ENCODE measurements at regions not wholly inside any gene's neighbourhood (a gene's known extent, or its start where the extent isn't known, plus 50 kb on each side); places are given as distances from the start of the nearest gene placed in this dataset.

GRCh38 chr4:138949866-138950265 is 65.7 kb upstream of the NOCT start:
- no peak for DNase-seq
- Mint-ChIP-seq H3K4me1 (peaks cover 5% of the 10 kb centered on the region), H3K9me3 (ENCODE audit: low read depth) (no peaks in the 10 kb centered on the region), H3K27ac (no peak overlapping the region), H3K27me3 (no peaks in the 10 kb centered on the region), H3K4me3 (no peak overlapping the region), H3K36me3 (ENCODE audit: low read depth) (no peaks in the 10 kb centered on the region)
- intact Hi-C loops (cut with DNase I, micrococcal nuclease), result no loop called here
- ChIA-PET CTCF (interaction anchor here (1.2 to 1.3 kb wide), 2 partner anchors 8 to 80 kb away, joined by 3 read pairs; no protein-coding TSS in a partner anchor), POLR2A (no interaction called here)
- no peak for ATAC-seq

- no peak overlapping the region for H3K27ac Mint-ChIP-seq
- H3K36me3 Mint-ChIP-seq (ENCODE audit: low read depth), result no peaks in the 10 kb centered on the region
- H3K27me3 Mint-ChIP-seq, result no peaks in the 10 kb centered on the region
- ATAC-seq (no peak), DNase-seq (no peak)
- ChIA-PET POLR2A (no interaction called here), CTCF (interaction anchor here (1.2 to 1.3 kb wide), 2 partner anchors 9 to 81 kb away, joined by 3 read pairs; no protein-coding TSS in a partner anchor)
- no peaks in the 10 kb centered on the region for H3K9me3 Mint-ChIP-seq (ENCODE audit: low read depth)
- intact Hi-C loops (cut with DNase I, micrococcal nuclease), result no loop called here
- H3K4me3 Mint-ChIP-seq, result no peak overlapping the region
- H3K4me1 Mint-ChIP-seq, result peaks cover 5% of the 10 kb centered on the region
Measured at GRCh38 chr4:138948918-138949317, 66.7 kb upstream of the NOCT start.

DNA sequence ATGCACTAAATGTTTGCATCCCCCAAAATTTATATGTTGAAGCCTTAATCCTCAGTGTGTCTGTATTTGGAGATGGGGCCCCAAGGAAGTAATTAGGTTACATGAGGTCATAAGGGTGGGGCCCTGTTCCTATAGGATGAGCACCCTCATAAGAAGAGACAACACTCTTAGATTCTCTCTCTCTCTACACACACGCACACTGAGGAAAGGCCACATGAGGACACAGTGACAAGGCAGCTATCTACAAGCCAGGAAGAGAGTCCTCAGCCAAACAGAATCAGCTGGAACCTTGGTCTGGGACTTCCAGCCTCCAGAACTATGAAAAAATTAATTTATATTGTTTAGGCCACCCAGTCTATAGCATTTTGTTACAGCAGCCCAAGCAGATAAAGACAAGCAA is 69.3 kb upstream of the NOCT start:
- Mint-ChIP-seq H3K4me3 (no peak overlapping the region), H3K4me1 (no peaks in the 10 kb centered on the region), H3K27ac (no peak overlapping the region), H3K9me3 (ENCODE audit: low read depth) (no peaks in the 10 kb centered on the region), H3K27me3 (no peaks in the 10 kb centered on the region), H3K36me3 (ENCODE audit: low read depth) (no peaks in the 10 kb centered on the region)
- ChIA-PET POLR2A (no interaction called here), CTCF (no interaction called here)
- ATAC-seq (no peak), DNase-seq (no peak)
- intact Hi-C loops (cut with DNase I, micrococcal nuclease), result no loop called here

- ATAC-seq (no peak), DNase-seq (no peak)
- no peak overlapping the region for H3K27ac Mint-ChIP-seq
- intact Hi-C loops (cut with DNase I, micrococcal nuclease), result no loop called here
- no peak overlapping the region for H3K4me3 Mint-ChIP-seq
- no peaks in the 10 kb centered on the region for H3K36me3 Mint-ChIP-seq (ENCODE audit: low read depth)
- H3K4me1 Mint-ChIP-seq, result no peaks in the 10 kb centered on the region
- H3K27me3 Mint-ChIP-seq, result no peaks in the 10 kb centered on the region
- H3K9me3 Mint-ChIP-seq (ENCODE audit: low read depth), result no peaks in the 10 kb centered on the region
- POLR2A ChIA-PET, result no interaction called here
- CTCF ChIA-PET, result no interaction called here
Measured at GRCh38 chr4:138945840-138946239, 69.7 kb upstream of the NOCT start.

GRCh38 chr4:138945401-138945800 is 70.2 kb upstream of the NOCT start:
- ChIA-PET CTCF (no interaction called here), POLR2A (no interaction called here)
- Mint-ChIP-seq H3K36me3 (ENCODE audit: low read depth) (no peaks in the 10 kb centered on the region), H3K4me3 (no peak overlapping the region), H3K9me3 (ENCODE audit: low read depth) (no peaks in the 10 kb centered on the region), H3K27me3 (no peaks in the 10 kb centered on the region), H3K27ac (no peak overlapping the region), H3K4me1 (no peaks in the 10 kb centered on the region)
- ATAC-seq (no peak), DNase-seq (no peak)
- intact Hi-C loops (cut with DNase I, micrococcal nuclease), result no loop called here

DNA sequence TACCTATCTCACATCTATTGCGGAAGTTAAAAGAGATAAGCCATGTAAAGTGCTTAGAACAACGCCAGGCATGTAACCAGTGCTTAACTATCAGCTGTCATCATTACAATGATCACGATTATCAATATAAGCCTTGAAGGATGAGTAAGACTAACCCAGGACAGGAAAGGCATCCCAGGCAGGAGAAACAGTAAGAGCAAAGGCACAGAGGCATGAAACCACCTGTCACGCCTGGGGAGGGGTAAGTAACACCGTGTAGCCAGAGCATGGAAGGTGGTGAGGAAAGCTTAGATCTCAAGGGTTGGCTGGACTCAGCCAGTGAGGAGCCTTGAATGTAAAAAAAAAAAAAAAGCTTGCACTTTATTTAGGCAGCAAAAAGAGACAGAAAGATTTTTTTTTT is 71.7 kb upstream of the NOCT start:
- Mint-ChIP-seq H3K27me3 (peaks cover under 1% of the 10 kb centered on the region), H3K9me3 (ENCODE audit: low read depth) (no peaks in the 10 kb centered on the region), H3K4me1 (no peaks in the 10 kb centered on the region), H3K27ac (no peak overlapping the region), H3K36me3 (ENCODE audit: low read depth) (no peaks in the 10 kb centered on the region), H3K4me3 (no peak overlapping the region)
- intact Hi-C loops (cut with DNase I, micrococcal nuclease), result no loop called here
- ChIA-PET POLR2A (interaction anchor here (0.6 kb wide), 1 partner anchor 21 kb away, joined by 6 read pairs; no protein-coding TSS in a partner anchor), CTCF (interaction anchor here (0.7 kb wide), 1 partner anchor 149 kb away, joined by 3 read pairs; no protein-coding TSS in a partner anchor)
- DNase-seq (no peak), ATAC-seq (no peak)

DNA sequence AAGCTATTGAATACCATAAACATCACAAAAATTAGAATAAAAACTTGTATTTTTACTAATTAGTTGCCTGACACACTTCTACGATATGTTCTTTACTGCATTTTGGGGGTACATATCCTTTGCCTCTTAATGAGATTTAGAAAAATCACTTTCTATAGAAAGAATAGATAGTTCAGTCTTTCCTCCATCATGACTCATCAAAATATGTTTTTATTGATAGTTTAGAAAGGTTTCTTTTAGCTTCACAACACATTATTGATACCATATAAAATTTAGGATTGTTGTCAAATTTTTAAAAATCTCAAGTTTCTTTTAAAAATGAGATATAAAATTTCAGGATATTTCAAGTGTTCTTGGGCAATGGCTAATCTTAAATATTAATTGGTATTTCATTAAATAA is 74.5 kb upstream of the NOCT start:
- ChIA-PET POLR2A (no interaction called here), CTCF (no interaction called here)
- Mint-ChIP-seq H3K27ac (no peak overlapping the region), H3K27me3 (peaks cover 2% of the 10 kb centered on the region), H3K9me3 (ENCODE audit: low read depth) (no peaks in the 10 kb centered on the region), H3K4me1 (no peaks in the 10 kb centered on the region), H3K36me3 (ENCODE audit: low read depth) (no peaks in the 10 kb centered on the region), H3K4me3 (no peak overlapping the region)
- intact Hi-C loops (cut with DNase I, micrococcal nuclease), result no loop called here
- DNase-seq, result no peak
- no peak for ATAC-seq

GRCh38 chr4:138939960-138940359 is 75.6 kb upstream of the NOCT start:
- no peaks in the 10 kb centered on the region for H3K36me3 Mint-ChIP-seq (ENCODE audit: low read depth)
- H3K4me3 Mint-ChIP-seq, result no peak overlapping the region
- CTCF ChIA-PET, result interaction anchor here (1.5 kb wide), 1 partner anchor 13 kb away, joined by 4 read pairs; no protein-coding TSS in a partner anchor
- H3K27me3 Mint-ChIP-seq, result peaks cover 2% of the 10 kb centered on the region
- intact Hi-C loops (cut with DNase I, micrococcal nuclease), result no loop called here
- DNase-seq (no peak), ATAC-seq (no peak)
- H3K27ac Mint-ChIP-seq, result no peak overlapping the region
- H3K4me1 Mint-ChIP-seq, result no peaks in the 10 kb centered on the region
- no peaks in the 10 kb centered on the region for H3K9me3 Mint-ChIP-seq (ENCODE audit: low read depth)
- POLR2A ChIA-PET, result no interaction called here

- Mint-ChIP-seq H3K27me3 (peaks cover 4% of the 10 kb centered on the region), H3K4me3 (no peak overlapping the region), H3K4me1 (no peaks in the 10 kb centered on the region), H3K36me3 (ENCODE audit: low read depth) (no peaks in the 10 kb centered on the region), H3K9me3 (ENCODE audit: low read depth) (no peaks in the 10 kb centered on the region), H3K27ac (no peak overlapping the region)
- peak; percentile 42 for ATAC-seq
- ChIA-PET CTCF (interaction anchor here (0.7 to 1.9 kb wide), 7 partner anchors 12 to 848 kb away, joined by 3 to 10 read pairs (median 3); no protein-coding TSS in a partner anchor), POLR2A (no interaction called here)
- no peak for DNase-seq
- intact Hi-C loops (cut with DNase I, micrococcal nuclease), result no loop called here
Measured at GRCh38 chr4:138938366-138938690, 77.3 kb upstream of the NOCT start.

DNA sequence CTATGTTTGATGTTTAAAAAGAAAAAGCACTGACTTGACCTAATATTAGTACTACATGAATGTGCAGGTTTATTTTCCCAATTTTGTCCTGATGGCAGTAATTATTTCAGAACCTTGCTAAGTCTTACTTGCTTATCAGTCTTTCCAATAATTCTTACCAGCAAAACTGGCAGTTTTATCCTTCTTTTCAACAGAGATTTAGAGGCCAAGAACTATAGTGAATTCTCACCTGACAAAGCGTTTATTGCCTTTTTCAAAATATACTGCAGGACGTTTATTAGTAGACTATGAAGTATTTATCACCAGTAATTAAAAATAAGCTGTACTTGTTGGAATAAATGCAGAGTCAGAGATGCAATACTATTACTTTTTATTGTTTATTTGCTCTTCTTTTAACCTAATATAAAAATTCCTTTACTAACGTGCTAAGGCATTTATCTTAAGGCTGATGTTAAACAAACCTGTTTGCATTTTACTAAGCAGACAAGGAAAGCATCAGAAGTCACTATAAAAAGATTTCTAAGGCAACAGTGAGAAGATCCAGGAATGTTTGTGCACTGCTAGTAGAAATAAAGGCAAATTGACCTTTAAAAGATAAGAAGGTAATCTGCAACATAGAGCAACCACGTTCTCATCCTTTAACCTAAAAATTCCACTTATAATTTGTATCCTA is 80.3 kb upstream of the NOCT start:
- no peak overlapping the region for H3K4me3 Mint-ChIP-seq
- H3K4me1 Mint-ChIP-seq, result no peaks in the 10 kb centered on the region
- intact Hi-C loops (cut with DNase I, micrococcal nuclease), result no loop called here
- POLR2A ChIA-PET, result no interaction called here
- H3K36me3 Mint-ChIP-seq (ENCODE audit: low read depth), result no peaks in the 10 kb centered on the region
- CTCF ChIA-PET, result interaction anchor here (0.7 to 0.8 kb wide), 2 partner anchors 64 to 160 kb away, joined by 3 read pairs; no protein-coding TSS in a partner anchor
- ATAC-seq (no peak), DNase-seq (no peak)
- H3K9me3 Mint-ChIP-seq (ENCODE audit: low read depth), result no peaks in the 10 kb centered on the region
- H3K27me3 Mint-ChIP-seq, result peaks cover 4% of the 10 kb centered on the region
- no peak overlapping the region for H3K27ac Mint-ChIP-seq

GRCh38 chr4:138927072-138927471 is 88.5 kb upstream of the NOCT start:
- Mint-ChIP-seq H3K4me3 (no peak overlapping the region), H3K4me1 (no peaks in the 10 kb centered on the region), H3K27me3 (peaks cover 2% of the 10 kb centered on the region), H3K27ac (no peak overlapping the region), H3K9me3 (ENCODE audit: low read depth) (no peaks in the 10 kb centered on the region), H3K36me3 (ENCODE audit: low read depth) (no peaks in the 10 kb centered on the region)
- DNase-seq (no peak), ATAC-seq (peak; percentile 36)
- intact Hi-C loops (cut with DNase I, micrococcal nuclease), result no loop called here
- CTCF ChIA-PET, result no interaction called here
- POLR2A ChIA-PET, result no interaction called here

DNA sequence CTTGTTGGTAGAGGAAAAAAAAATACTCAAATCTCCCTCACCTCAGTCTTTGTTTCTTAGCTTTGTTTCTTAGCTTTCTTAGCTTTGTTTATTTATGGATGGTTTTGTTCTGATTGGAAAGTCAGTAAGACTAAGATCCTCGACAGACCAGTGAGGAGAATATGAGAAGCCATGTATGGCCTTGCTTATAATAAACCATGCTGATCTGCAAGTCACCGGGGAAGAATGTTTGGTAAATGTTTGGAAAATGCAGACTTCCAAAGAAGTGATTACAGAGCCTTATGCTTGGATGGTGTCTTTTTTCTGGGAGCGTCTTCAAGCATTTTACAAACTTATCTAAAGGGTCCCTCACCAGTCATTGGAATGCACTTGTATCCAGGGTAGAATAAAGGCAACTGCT is 90.1 kb upstream of the NOCT start:
- Mint-ChIP-seq H3K36me3 (ENCODE audit: low read depth) (no peaks in the 10 kb centered on the region), H3K27me3 (peaks cover 2% of the 10 kb centered on the region), H3K27ac (no peak overlapping the region), H3K4me1 (no peaks in the 10 kb centered on the region), H3K4me3 (no peak overlapping the region), H3K9me3 (ENCODE audit: low read depth) (no peaks in the 10 kb centered on the region)
- no peak for ATAC-seq
- intact Hi-C loops (cut with DNase I, micrococcal nuclease), result no loop called here
- ChIA-PET CTCF (interaction anchor here (1.0 kb wide), 1 partner anchor 13 kb away, joined by 3 read pairs; no protein-coding TSS in a partner anchor), POLR2A (interaction anchor here (0.6 kb wide), 1 partner anchor 157 kb away, joined by 6 read pairs; no protein-coding TSS in a partner anchor)
- DNase-seq, result no peak
